Breast epithelium (tissue), 4 donors: ENCODE measurements at regions not wholly inside any gene's neighbourhood (a gene's known extent, or its start where the extent isn't known, plus 50 kb on each side); places are given as distances from the start of the nearest gene placed in this dataset.

Experiments used
- DNase-seq, 2 donors: peaks; one replicate each; pipeline ENCODE4 v3.0.0-alpha.2; 2019; ENCODE audit warnings: low spot score in 2 of 2
- H3K27ac ChIP-seq, 2 donors: fragments of 200-600 bp; sonication (generic) in 1 of 2; one replicate each; pipeline ENCODE4 v1.5.1; 2016 to 2019; ENCODE audit warnings: mild to moderate bottlenecking in 1 of 2
- H3K27me3 ChIP-seq, 2 donors: fragments of 200-600 bp; sonication (generic) in 1 of 2; one replicate each; pipeline versions ENCODE4 v1.5.1 to v1.6.0; 2017 to 2019; ENCODE audit warnings: control low read depth in 1 of 2, mild to moderate bottlenecking in 1 of 2
- H3K36me3 ChIP-seq: fragments of 200-600 bp; one replicate; pipeline ENCODE4 v1.5.1; 2019
- H3K4me1 ChIP-seq, 2 donors: fragments of 200-600 bp; sonication (generic); one replicate each; pipeline ENCODE4 v1.5.1; 2016 to 2019; ENCODE audit warnings: control low read depth in 1 of 2
- H3K4me3 ChIP-seq, 3 donors: fragments of 200-600 bp; sonication (generic); 1 replicate in 2 of 3; 2 replicates in 1 of 3; pipeline ENCODE4 v1.5.1; 2016 to 2019; ENCODE audit warnings: mild to moderate bottlenecking in 3 of 3, moderate library complexity in 2 of 3
- H3K9me3 ChIP-seq, 2 donors: fragments of 200-600 bp; sonication (generic) in 1 of 2; one replicate each; pipeline ENCODE4 v1.5.1; 2016 to 2019; ENCODE audit warnings: control low read depth in 1 of 2
- CTCF ChIP-seq, 3 donors: fragments of 450-650 bp; IDR thresholded peaks; one replicate each; pipeline ENCODE4 v1.5.1; 2016 to 2017; ENCODE audit warnings: antibody characterized with exemption in 3 of 3, mild to moderate bottlenecking in 3 of 3, moderate library complexity in 3 of 3
- POLR2A ChIP-seq: fragments of 450-650 bp; IDR thresholded peaks from one replicate; pipeline ENCODE4 v1.6.1; 2016; ENCODE audit warnings: antibody characterized with exemption, mild to moderate bottlenecking, moderate library complexity
- POLR2AphosphoS5 ChIP-seq, 3 donors: sonication (generic); formaldehyde crosslinking; IDR thresholded peaks; one replicate each; pipeline ENCODE4 v1.6.1; 2017; ENCODE audit warnings: antibody characterized with exemption in 3 of 3
- intact Hi-C: fragments of 100-400 bp; cut with DNase I; formaldehyde crosslinking; loops from one replicate; pipeline ENCODE4 v1.15.1; 2023; ENCODE audit warnings: low total_unique reads

GRCh38 chr6:145469021-145469420 is 266.3 kb downstream of the EPM2A start:
- peaks cover 9 to 14% of the 10 kb centered on the region in 2 donors for H3K9me3 ChIP-seq
- no peak overlapping the region for H3K27ac ChIP-seq
- no peak for TF ChIP-seq CTCF (IDR thresholded peaks at IDR 0.05)
- no peak for TF ChIP-seq POLR2AphosphoS5 (IDR thresholded peaks at IDR 0.05)
- TF ChIP-seq POLR2A: no peak
- no peaks in the 10 kb centered on the region for H3K36me3 ChIP-seq
- H3K4me3 ChIP-seq: no peak overlapping the region
- intact Hi-C loops: no loop called here
- H3K4me1 ChIP-seq: no peaks in the 10 kb centered on the region
- no peak for DNase-seq
- no peaks in the 10 kb centered on the region for H3K27me3 ChIP-seq

GRCh38 chr6:145475794-145476396 is 259.4 kb downstream of the EPM2A start:
- TF ChIP-seq POLR2AphosphoS5 (IDR thresholded peaks at IDR 0.05) (no peak), POLR2A (no peak), CTCF (IDR thresholded peaks at IDR 0.05) (no peak)
- peaks cover 18 to 32% of the 10 kb centered on the region in 2 donors for H3K9me3 ChIP-seq
- H3K36me3 ChIP-seq: no peaks in the 10 kb centered on the region
- H3K27ac ChIP-seq: no peak overlapping the region
- no peak for DNase-seq
- intact Hi-C loops: no loop called here
- no peaks in the 10 kb centered on the region for H3K27me3 ChIP-seq
- H3K4me3 ChIP-seq: no peak overlapping the region
- H3K4me1 ChIP-seq: no peaks in the 10 kb centered on the region

- no peak for DNase-seq
- Histone ChIP-seq H3K27ac (no peak overlapping the region), H3K4me1 (no peaks in the 10 kb centered on the region), H3K9me3 (peaks cover 4 to 23% of the 10 kb centered on the region in 2 donors), H3K36me3 (no peaks in the 10 kb centered on the region), H3K27me3 (no peaks in the 10 kb centered on the region), H3K4me3 (no peak overlapping the region)
- intact Hi-C loops: no loop called here
- no peak for TF ChIP-seq POLR2A
- TF ChIP-seq CTCF (IDR thresholded peaks at IDR 0.05): no peak
- TF ChIP-seq POLR2AphosphoS5 (IDR thresholded peaks at IDR 0.05): no peak
These were observed 255.3 kb downstream of the EPM2A start for GRCh38 chr6:145480024-145480423.

- Histone ChIP-seq H3K9me3 (peaks cover 0 to 3% of the 10 kb centered on the region in 2 donors), H3K36me3 (no peaks in the 10 kb centered on the region), H3K27me3 (no peaks in the 10 kb centered on the region), H3K4me1 (no peaks in the 10 kb centered on the region), H3K4me3 (no peak overlapping the region), H3K27ac (no peak overlapping the region)
- no peak for DNase-seq
- intact Hi-C loops: no loop called here
- TF ChIP-seq POLR2A: no peak
- TF ChIP-seq CTCF (IDR thresholded peaks at IDR 0.05): no peak
- no peak for TF ChIP-seq POLR2AphosphoS5 (IDR thresholded peaks at IDR 0.05)
These were observed 251.9 kb downstream of the EPM2A start for GRCh38 chr6:145483191-145483996.

- no peaks in the 10 kb centered on the region for H3K9me3 ChIP-seq
- no peak overlapping the region for H3K4me3 ChIP-seq
- no peaks in the 10 kb centered on the region for H3K4me1 ChIP-seq
- no peak for TF ChIP-seq POLR2A
- TF ChIP-seq POLR2AphosphoS5 (IDR thresholded peaks at IDR 0.05): no peak
- no peak for TF ChIP-seq CTCF (IDR thresholded peaks at IDR 0.05)
- DNase-seq: no peak
- no peaks in the 10 kb centered on the region for H3K27me3 ChIP-seq
- intact Hi-C loops: no loop called here
- no peaks in the 10 kb centered on the region for H3K36me3 ChIP-seq
- no peak overlapping the region for H3K27ac ChIP-seq
These were observed 250.0 kb downstream of the EPM2A start for GRCh38 chr6:145485288-145485687.
